Loucy (cell line): ENCODE measurements at regions not wholly inside any gene's neighbourhood (a gene's known extent, or its start where the extent isn't known, plus 50 kb on each side); places are given as distances from the start of the nearest gene placed in this dataset.

ENCODE experiments used
- H2AFZ ChIP-seq: fragments of 200-600 bp; sonication (generic); 2 replicates; pipeline ENCODE4 v1.6.0; 2016; ENCODE audit warnings: antibody characterized with exemption, mild to moderate bottlenecking, low read length, moderate library complexity
- H3F3A ChIP-seq: fragments of 200-600 bp; 2 replicates; pipeline ENCODE4 v1.6.0; 2016; ENCODE audit warnings: antibody characterized with exemption, low read depth, mild to moderate bottlenecking
- H3K27me3 ChIP-seq: fragments of 200-600 bp; sonication (generic); 2 replicates; pipeline ENCODE4 v1.6.1; 2014; ENCODE audit warnings: low read length, mild to moderate bottlenecking; ENCODE audit not compliant: insufficient read depth, poor library complexity, severe bottlenecking
- H3K36me3 ChIP-seq: fragments of 200-600 bp; sonication (generic); 2 replicates; pipeline ENCODE4 v1.6.1; 2016; ENCODE audit warnings: low read length; ENCODE audit not compliant: insufficient read depth
- H3K4me1 ChIP-seq: fragments of 200-600 bp; sonication (generic); 2 replicates; pipeline ENCODE4 v1.5.1; 2014; ENCODE audit warnings: low read length, mild to moderate bottlenecking; ENCODE audit not compliant: insufficient read depth, poor library complexity, severe bottlenecking
- H3K4me2 ChIP-seq: fragments of 200-600 bp; sonication (generic); 2 replicates; pipeline ENCODE4 v1.6.0; 2014; ENCODE audit warnings: antibody characterized with exemption, low read length, low read depth, mild to moderate bottlenecking; ENCODE audit not compliant: poor library complexity, severe bottlenecking
- H3K4me3 ChIP-seq: fragments of 200-600 bp; sonication (generic); 2 replicates; pipeline ENCODE4 v1.5.1; 2014; ENCODE audit warnings: low read length, mild to moderate bottlenecking, mixed read lengths; ENCODE audit not compliant: poor library complexity, severe bottlenecking
- H3K79me2 ChIP-seq: fragments of 200-600 bp; sonication (generic); 2 replicates; pipeline ENCODE4 v1.6.1; 2014; ENCODE audit warnings: low read length; ENCODE audit not compliant: insufficient read depth
- H3K9ac ChIP-seq: fragments of 200-600 bp; sonication (generic); 2 replicates; pipeline ENCODE4 v1.6.0; 2014; ENCODE audit warnings: mild to moderate bottlenecking, low read depth, low read length, moderate library complexity; ENCODE audit not compliant: poor library complexity, severe bottlenecking
- H3K9me2 ChIP-seq: fragments of 200-600 bp; sonication (generic); replicated peaks from 2 replicates; pipeline ENCODE4 v1.6.1; 2016; ENCODE audit warnings: low read depth, low read length, mixed read lengths
- H3K9me3 ChIP-seq: fragments of 200-600 bp; sonication (generic); 2 replicates; pipeline ENCODE4 v1.6.1; 2014; ENCODE audit warnings: mild to moderate bottlenecking, antibody characterized with exemption, low read length, low read depth; ENCODE audit not compliant: insufficient read depth
- H4K20me1 ChIP-seq: fragments of 200-600 bp; sonication (generic); 2 replicates; pipeline ENCODE4 v1.6.0; 2014; ENCODE audit warnings: antibody characterized with exemption, low read length, mild to moderate bottlenecking; ENCODE audit not compliant: insufficient read depth, poor library complexity, severe bottlenecking
- EZH2phosphoT487 ChIP-seq: fragments of 200-600 bp; IDR thresholded peaks from 2 replicates; pipeline ENCODE4 v1.6.1; 2018; ENCODE audit warnings: antibody characterized with exemption, mild to moderate bottlenecking, moderate library complexity, borderline replicate concordance
- TF ChIP-seq, protein P1 (sequence below): fragments of 200-600 bp; sonication (generic); conservative IDR thresholded peaks from 2 replicates; pipeline ENCODE4 v1.5.1; 2014; ENCODE audit warnings: mild to moderate bottlenecking, antibody characterized with exemption, low read length

DNA sequence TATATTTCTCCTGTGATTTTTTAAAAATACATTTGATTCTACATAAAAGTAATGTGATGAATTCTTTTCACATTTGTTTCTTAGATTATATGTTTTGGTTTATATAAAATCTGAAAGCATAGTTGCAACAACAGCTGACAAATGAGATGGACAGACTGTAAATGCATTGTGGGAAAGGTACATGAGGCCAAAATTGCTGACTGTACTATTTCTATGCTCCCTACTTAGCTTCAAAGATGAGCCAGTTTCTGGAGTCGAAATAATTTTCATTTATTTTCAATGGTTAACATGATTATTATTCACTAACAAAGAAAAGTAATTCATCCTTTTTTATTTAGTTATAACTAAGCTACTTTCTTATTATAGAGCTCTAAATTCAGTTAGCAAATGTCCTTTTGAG, 441.3 kb upstream of the CCNG1 start:
- TF ChIP-seq, protein P1, sequence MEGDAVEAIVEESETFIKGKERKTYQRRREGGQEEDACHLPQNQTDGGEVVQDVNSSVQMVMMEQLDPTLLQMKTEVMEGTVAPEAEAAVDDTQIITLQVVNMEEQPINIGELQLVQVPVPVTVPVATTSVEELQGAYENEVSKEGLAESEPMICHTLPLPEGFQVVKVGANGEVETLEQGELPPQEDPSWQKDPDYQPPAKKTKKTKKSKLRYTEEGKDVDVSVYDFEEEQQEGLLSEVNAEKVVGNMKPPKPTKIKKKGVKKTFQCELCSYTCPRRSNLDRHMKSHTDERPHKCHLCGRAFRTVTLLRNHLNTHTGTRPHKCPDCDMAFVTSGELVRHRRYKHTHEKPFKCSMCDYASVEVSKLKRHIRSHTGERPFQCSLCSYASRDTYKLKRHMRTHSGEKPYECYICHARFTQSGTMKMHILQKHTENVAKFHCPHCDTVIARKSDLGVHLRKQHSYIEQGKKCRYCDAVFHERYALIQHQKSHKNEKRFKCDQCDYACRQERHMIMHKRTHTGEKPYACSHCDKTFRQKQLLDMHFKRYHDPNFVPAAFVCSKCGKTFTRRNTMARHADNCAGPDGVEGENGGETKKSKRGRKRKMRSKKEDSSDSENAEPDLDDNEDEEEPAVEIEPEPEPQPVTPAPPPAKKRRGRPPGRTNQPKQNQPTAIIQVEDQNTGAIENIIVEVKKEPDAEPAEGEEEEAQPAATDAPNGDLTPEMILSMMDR = no peak
- no peak for TF ChIP-seq EZH2phosphoT487

DNA sequence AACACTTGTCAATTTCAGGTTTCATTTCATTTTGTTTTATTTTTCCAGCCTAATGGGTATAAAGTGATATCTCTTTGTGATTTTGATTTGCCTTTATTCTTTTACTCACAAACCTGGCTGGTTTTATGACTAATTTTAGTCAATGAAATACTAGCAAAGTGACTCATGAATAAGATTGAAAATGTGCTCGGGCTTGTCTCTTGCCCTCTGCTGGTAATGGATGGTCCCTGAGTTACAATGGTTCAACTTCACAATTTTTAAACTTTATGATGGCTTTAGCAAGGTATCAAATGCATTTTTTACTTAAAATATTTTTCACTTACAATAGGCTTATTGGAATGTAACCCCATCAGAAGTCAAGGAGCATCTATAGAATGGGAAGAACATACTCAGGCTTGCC, 431.4 kb upstream of the CCNG1 start:
- Histone ChIP-seq H3K4me3 (no peak overlapping the region), H3K9me2 (no peaks in the 10 kb centered on the region), H3K27me3 (no peaks in the 10 kb centered on the region), H3K36me3 (no peaks in the 10 kb centered on the region), H3K4me1 (no peaks in the 10 kb centered on the region), H3K4me2 (no peak overlapping the region), H3K79me2 (no peaks in the 10 kb centered on the region), H4K20me1 (no peaks in the 10 kb centered on the region), H3K9me3 (no peaks in the 10 kb centered on the region), H3F3A (no peaks in the 10 kb centered on the region), H2AFZ (no peak overlapping the region), H3K9ac (no peak overlapping the region)
- TF ChIP-seq, protein P1 = peak; percentile 10; the same call in 1 of the 2 replicates
- TF ChIP-seq EZH2phosphoT487 = no peak

More for the DNA sequence above, 441.3 kb upstream of the CCNG1 start:
- H3K9me3 ChIP-seq = no peaks in the 10 kb centered on the region
- no peaks in the 10 kb centered on the region for H3K79me2 ChIP-seq
- no peak overlapping the region for H2AFZ ChIP-seq
- no peaks in the 10 kb centered on the region for H3K27me3 ChIP-seq
- no peaks in the 10 kb centered on the region for H3K36me3 ChIP-seq
- H3K4me2 ChIP-seq = no peak overlapping the region
- H3K4me3 ChIP-seq = no peak overlapping the region
- no peaks in the 10 kb centered on the region for H3F3A ChIP-seq
- no peaks in the 10 kb centered on the region for H3K9me2 ChIP-seq
- H4K20me1 ChIP-seq = no peaks in the 10 kb centered on the region
- H3K9ac ChIP-seq = no peak overlapping the region
- no peaks in the 10 kb centered on the region for H3K4me1 ChIP-seq

DNA sequence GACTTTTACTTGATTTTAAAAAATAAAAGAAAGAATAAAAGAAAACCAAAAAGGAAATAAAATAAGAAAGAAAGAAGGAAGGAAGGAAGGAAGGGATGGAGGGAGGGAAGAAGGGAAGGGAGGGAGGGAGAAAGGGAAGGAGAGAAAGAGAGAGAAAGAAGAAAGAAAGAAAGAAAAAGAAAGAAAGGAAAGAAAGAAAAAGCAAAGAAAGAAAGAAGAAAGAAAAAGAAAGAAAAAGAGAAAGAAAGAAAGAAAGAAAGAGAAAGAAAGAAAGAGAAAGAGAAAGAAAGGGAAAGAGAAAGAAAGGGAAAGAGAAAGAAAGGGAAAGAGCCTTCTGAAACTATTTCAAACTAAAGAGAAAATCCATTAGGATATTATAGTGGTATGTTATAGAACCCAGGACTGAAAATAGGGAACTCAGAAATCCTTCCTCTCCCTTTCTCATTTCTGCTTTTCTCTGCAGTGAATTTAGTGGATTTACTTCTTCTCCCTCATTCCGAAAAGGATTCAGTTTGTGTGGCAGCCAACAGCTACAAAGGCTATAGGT, 414.7 kb upstream of the CCNG1 start:
- no peak for TF ChIP-seq EZH2phosphoT487
- TF ChIP-seq, protein P1 = no peak
- Histone ChIP-seq H3F3A (no peaks in the 10 kb centered on the region), H3K79me2 (no peaks in the 10 kb centered on the region), H2AFZ (no peak overlapping the region), H3K4me3 (no peak overlapping the region), H3K9ac (no peak overlapping the region), H3K27me3 (no peaks in the 10 kb centered on the region), H3K36me3 (no peaks in the 10 kb centered on the region), H3K4me2 (no peak overlapping the region), H3K4me1 (no peaks in the 10 kb centered on the region), H4K20me1 (no peaks in the 10 kb centered on the region), H3K9me3 (no peaks in the 10 kb centered on the region), H3K9me2 (no peaks in the 10 kb centered on the region)
